GM12874 (cell line): ENCODE measurements at regions not wholly inside any gene's neighbourhood (a gene's known extent, or its start where the extent isn't known, plus 50 kb on each side); places are given as distances from the start of the nearest gene placed in this dataset.

Experiments
- TF ChIP-seq, protein P1 (sequence below): IDR thresholded peaks from 2 replicates; pipeline ENCODE4 v1.5.1; 2011; ENCODE audit warnings: low read depth, mild to moderate bottlenecking, control low read depth, low read length, moderate library complexity; ENCODE audit not compliant: insufficient read depth

DNA sequence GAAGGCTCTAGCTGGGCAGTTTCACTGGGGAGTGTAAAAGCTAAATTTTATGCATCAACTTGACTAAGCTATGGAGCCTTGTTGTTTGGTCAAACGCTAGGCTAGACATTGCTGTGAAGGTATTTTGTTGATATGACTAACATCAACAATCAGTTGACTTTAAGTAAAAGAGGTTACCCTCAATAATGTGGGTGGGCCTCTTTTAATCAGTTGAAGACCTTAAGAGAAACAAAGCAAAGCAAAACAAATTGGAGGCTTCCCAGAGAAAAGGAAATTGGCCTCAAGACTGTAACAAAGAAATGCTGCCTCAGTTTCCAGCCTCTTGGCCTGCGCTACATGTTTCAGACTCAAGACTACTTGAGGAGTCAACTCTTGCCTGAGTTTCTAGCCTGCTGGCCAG is 50.0 kb upstream of the TSC22D1 start:
- TF ChIP-seq, protein P1, sequence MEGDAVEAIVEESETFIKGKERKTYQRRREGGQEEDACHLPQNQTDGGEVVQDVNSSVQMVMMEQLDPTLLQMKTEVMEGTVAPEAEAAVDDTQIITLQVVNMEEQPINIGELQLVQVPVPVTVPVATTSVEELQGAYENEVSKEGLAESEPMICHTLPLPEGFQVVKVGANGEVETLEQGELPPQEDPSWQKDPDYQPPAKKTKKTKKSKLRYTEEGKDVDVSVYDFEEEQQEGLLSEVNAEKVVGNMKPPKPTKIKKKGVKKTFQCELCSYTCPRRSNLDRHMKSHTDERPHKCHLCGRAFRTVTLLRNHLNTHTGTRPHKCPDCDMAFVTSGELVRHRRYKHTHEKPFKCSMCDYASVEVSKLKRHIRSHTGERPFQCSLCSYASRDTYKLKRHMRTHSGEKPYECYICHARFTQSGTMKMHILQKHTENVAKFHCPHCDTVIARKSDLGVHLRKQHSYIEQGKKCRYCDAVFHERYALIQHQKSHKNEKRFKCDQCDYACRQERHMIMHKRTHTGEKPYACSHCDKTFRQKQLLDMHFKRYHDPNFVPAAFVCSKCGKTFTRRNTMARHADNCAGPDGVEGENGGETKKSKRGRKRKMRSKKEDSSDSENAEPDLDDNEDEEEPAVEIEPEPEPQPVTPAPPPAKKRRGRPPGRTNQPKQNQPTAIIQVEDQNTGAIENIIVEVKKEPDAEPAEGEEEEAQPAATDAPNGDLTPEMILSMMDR: no peak
